GM21526 (cell line): ENCODE measurements at regions not wholly inside any gene's neighbourhood (a gene's known extent, or its start where the extent isn't known, plus 50 kb on each side); places are given as distances from the start of the nearest gene placed in this dataset.

Experiments
- ATAC-seq: cut with Tn5 transposase; IDR thresholded peaks from one replicate; pipeline ENCODE4 v1.9.1; 2021; ENCODE audit warnings: moderate library complexity; ENCODE audit not compliant: unreplicated experiment, low FRiP score

DNA sequence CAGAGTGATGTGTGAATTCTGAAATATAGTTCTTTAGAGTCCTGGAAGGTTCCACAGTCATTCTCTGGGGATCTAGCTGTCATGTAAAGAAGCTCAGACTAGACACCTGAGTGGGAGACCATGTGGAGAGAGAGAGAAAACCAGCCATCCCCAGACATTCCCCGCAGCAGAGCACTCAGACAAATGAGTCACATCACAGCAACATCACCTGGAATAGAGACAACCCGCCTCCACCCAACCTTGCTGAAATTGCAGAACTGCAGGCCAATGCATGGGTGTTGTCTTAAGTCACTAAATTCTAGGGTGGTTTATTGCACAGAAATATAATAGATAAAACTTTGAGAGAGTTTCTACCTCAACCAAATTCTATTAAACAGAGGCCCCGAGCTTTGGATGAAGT lies 392.0 kb upstream of the DYNLRB2 start:
- ATAC-seq: no peak

DNA sequence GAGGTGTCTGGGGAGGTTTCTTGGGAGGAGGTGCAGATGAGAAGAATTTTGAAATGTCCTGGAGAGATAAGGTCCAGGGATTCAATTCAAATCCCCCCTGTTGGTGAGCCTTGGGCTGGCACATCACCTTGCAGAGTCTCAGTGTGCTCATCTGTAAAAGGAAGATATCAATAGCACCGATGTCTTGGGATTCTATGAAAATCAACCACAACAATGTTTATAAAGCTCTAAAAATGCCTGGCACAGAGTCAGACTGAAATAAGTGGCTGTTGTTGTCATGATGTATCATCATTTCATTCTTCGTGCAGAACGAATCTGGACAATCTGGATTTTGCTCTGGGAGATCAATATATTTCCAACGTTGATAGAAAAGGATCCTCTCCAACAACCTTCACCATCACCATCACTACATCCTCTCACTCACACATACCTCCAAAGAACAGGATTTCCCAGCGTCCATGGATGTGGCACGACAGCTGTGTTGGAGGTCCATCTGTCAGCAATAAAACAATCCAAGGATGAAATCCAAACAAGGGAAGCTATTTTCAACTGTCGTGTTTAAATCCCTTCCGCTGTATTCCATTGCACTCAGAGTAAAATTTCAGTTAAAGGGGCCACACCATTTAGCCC lies 393.7 kb upstream of the DYNLRB2 start:
- no peak for ATAC-seq

- peak; percentile 99 for ATAC-seq
Measured at GRCh38 chr16:80144191-80144590, 396.6 kb upstream of the DYNLRB2 start.

GRCh38 chr16:80142940-80143339 lies 397.9 kb upstream of the DYNLRB2 start:
- no peak for ATAC-seq

DNA sequence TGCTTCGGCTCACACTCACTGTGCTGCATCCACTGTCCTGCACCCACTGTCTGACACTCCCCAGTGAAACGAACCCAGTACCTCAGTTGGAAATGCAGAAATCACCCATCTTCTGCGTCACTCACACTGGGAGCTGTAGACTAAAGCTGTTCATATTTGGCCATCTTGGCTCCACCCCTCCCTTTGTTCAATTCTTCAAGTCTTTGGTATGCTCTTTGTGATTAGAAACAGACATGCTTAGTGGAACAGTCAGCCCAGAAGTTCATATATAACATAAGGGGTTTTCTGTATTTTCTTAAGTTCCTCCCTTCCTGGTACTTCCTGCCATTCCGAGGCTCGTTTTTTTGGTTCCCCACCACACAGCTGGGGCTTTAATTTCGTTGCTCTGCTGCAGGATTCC lies 398.5 kb upstream of the DYNLRB2 start:
- no peak for ATAC-seq

DNA sequence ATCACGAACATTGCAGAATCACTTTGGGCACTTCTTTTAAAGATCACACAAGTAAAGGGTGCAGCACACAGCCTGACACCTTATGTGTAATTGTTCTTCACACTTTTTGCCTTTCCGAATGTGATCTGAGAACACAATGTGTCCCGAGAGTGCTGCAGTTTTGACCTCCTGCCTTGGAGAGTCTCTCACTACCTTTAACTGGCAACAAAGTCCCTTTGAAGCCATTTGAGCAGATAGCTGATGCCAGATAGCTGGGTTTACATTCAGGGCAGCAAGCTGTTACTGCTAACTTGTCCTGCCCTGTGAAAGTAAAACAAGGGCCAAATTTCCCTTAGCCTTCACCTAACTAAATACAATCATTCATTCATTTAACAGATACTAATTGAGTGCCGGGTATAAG lies 411.0 kb upstream of the DYNLRB2 start:
- ATAC-seq: no peak

- no peak for ATAC-seq
Measured at GRCh38 chr16:80125677-80126076, 415.1 kb upstream of the DYNLRB2 start.

DNA sequence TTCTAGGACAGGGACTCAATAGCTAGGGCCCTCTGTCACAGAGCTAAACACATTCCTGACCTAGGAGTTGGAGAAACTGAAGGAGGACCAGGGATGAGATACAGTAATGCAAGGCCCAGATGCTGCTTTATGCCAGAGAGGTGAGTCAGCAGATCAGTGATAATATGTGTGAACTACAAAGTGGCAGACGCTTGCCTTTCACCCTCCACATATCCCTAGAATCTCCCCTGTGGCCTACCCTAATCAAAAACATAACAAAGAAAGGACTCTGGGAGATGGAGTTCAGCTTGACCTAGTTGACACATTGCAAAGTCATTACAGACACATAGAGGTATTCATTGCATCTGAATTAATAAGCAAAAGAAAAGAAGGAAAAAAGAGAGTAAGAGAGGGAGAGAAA lies 417.6 kb upstream of the DYNLRB2 start:
- ATAC-seq: no peak

GRCh38 chr16:80122115-80122514 lies 418.7 kb upstream of the DYNLRB2 start:
- ATAC-seq: no peak

- no peak for ATAC-seq
Measured at GRCh38 chr16:80121522-80121909, 419.3 kb upstream of the DYNLRB2 start.

DNA sequence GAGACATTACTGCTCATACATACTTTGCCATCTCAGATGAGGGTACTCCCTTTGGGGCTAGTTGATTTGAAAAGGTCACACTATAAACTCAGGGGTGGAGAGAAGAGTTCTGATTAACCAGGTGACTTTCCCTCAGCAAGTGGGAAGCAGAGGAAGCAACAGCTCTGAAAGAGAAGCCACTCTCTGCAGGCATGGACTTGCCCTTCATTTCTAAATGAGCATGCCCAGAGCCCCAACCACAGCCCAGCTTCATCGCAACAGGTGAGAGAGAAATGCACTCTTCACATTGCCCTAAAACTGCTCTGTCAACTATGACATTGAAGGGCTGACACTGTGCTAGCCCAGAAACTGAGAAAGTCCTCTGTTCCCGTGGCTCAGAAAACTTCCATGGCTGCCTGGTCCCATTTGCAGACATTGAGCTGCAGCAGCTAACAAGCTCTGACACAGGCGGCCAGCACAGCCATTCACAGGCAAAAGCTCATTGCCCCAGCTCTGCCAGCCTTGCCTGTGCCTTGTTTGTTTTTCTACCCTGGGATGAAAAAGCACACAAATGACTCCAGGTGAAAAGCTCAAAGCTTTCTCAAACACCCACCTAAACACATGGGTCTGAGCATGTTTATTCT lies 419.8 kb upstream of the DYNLRB2 start:
- no peak for ATAC-seq

GRCh38 chr16:80117556-80118130 lies 423.1 kb upstream of the DYNLRB2 start:
- ATAC-seq: no peak

DNA sequence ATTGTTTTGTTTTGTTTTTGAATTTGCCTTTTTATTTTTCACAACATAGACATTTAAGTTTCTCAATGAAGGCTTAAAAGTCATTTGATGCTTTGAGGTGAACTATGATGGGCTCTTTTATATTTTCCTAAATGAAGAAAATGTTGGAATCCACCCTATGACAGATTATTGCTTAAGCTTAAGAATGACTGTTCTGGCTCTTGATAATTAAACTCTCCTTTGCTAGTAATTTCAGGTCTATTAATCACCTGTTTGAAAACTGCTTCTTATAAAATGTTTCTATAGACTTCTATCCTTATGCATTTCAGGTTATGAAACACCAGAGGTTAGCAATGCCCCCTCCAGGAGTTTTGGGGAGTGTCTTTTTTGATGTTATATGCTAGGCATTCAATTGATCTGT lies 424.1 kb upstream of the DYNLRB2 start:
- no peak for ATAC-seq

DNA sequence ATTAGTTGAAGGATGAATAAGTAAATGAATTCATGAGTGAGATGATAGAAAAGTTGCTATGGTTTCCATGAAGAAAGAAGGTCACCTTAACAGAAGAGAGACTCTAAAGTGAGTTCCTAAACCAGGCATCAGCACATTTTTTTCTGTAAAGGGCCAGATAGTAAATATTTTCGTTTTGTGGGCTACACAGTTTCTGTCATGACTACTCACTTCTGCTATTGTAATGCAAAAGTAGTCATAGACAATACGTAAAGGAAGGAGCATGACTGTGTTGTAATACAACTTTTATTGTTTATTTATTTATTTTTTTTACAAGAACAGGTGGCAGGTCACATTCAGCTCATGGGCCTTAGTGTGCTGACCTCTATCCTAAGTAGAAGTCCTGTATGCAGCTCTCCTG lies 426.1 kb upstream of the DYNLRB2 start:
- peak; percentile 70 for ATAC-seq

DNA sequence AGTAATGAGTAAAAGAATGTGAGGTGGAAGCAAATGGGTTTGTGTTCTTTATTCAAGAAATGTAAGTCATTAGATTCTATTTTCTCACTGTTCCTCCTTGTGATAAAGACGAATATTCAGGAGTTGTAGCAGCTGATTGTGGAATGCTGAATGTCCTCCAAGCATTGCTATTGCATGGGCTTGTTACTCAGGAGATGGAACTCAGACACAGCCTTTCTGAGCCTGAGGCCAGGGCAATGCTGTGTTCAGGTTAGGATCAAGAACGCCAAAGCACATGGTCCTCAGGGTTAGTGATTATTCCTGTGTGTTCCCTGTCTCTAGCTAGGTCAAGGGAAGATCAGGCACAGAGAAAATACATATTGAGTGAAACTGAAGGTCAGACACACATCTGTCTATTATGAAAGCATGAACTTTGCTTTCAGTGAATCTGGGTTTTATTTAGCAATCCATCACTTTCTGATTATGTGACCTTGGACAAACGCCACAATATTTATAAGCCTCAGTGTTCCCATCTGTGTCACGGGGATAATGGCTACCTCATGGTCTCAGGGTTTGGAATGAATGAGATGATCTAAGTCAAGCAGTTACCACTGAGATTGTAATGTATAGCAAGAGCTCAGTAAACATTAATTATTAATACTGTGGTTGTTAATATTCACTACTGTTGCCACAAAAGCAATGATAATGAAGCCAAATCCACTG lies 426.8 kb upstream of the DYNLRB2 start:
- no peak for ATAC-seq

- ATAC-seq: no peak
Measured at GRCh38 chr16:80109581-80109980, 431.2 kb upstream of the DYNLRB2 start.

GRCh38 chr16:80107900-80108299 lies 432.9 kb upstream of the DYNLRB2 start:
- ATAC-seq: no peak

GRCh38 chr16:80105751-80106150 lies 435.0 kb upstream of the DYNLRB2 start:
- no peak for ATAC-seq

DNA sequence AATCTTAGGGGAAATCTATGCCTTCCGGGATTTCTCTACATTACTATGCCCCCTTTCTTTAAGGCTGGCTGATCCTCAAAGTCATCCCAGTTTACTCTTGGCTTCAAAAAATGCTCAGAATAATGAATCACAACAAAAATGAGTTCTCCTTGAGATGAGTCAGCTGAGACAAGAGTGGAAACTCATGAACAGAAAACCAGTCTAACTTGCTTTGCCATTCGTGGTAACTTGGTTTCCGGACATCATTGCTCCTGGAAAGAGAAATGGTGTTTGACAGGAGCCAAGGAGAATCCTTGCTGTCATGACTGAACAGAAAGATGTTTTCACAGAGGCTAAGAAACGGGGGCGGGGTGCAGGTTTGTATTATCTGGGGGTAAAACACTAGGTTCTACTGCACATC lies 435.6 kb upstream of the DYNLRB2 start:
- ATAC-seq: no peak

DNA sequence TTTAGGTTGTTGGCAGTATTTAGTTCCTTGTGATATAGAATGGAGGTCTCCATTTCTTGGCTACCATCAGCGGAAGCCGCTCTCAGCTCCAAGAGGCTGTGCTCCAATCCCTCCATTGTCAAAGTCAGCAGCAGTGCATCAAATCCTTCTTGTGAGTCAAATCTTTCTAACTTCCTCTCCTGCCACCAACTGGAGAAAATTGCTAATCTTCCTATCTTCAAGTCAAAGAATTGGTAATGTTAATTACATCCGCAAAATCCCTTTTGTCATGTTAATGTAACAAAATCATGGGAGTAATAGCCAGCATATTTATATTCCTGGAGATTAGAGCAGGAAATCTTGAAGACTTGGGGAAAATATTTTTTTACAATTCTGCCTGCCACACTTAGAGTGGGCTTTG lies 436.4 kb upstream of the DYNLRB2 start:
- no peak for ATAC-seq

DNA sequence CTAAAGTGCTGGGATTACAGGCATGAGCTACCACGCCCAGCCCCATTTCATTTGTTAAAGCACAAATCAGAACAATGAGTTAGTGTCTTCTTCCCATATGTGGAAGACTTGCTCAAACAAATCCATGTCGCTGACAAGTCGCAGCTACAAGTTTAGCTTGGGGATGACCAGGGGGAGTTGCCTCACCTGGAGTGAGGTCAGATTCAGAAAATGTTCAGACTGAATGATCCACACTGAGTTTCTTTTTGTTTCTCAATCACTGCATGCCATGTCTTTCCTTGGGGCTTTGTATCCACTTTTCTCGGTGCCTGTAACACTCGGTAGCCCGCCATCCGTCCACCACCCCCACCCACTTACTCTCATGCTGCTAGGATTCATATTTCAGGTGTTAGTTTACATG lies 437.3 kb upstream of the DYNLRB2 start:
- ATAC-seq: no peak
